IPS DF 19.7 (cell line): ENCODE measurements at regions not wholly inside any gene's neighbourhood (a gene's known extent, or its start where the extent isn't known, plus 50 kb on each side); places are given as distances from the start of the nearest gene placed in this dataset.

ENCODE experiments used
- DNase-seq: peaks from one replicate; pipeline ENCODE4 v3.0.0-alpha.2; 2013; ENCODE audit warnings: low read depth, low spot score

- DNase-seq = no peak
Observed at GRCh38 chr10:130485958-130486895, 350.0 kb downstream of the GLRX3 start.

- no peak for DNase-seq
Observed at GRCh38 chr10:130486906-130487305, 350.7 kb downstream of the GLRX3 start.

GRCh38 chr10:130487566-130487965, 351.4 kb downstream of the GLRX3 start:
- DNase-seq = no peak

DNA sequence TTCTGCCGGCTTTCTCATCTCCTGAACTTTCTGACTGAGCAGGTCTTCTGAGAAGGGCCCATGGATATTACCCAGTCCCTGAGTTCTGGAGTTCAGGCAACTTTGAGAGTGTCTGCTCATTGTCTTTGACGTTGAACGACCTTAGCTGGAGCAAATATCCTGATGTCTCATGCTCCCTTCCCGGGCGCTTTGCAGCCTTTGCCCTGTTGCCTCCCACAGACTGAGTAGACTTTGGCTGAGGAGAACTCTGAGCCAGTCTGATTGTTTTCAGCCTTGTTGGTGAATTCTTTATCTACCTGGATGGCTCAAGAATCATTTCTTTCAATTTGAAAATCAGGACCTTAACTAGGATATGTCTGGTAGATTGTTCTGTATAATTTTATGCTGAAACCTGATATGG, 353.7 kb downstream of the GLRX3 start:
- no peak for DNase-seq

DNA sequence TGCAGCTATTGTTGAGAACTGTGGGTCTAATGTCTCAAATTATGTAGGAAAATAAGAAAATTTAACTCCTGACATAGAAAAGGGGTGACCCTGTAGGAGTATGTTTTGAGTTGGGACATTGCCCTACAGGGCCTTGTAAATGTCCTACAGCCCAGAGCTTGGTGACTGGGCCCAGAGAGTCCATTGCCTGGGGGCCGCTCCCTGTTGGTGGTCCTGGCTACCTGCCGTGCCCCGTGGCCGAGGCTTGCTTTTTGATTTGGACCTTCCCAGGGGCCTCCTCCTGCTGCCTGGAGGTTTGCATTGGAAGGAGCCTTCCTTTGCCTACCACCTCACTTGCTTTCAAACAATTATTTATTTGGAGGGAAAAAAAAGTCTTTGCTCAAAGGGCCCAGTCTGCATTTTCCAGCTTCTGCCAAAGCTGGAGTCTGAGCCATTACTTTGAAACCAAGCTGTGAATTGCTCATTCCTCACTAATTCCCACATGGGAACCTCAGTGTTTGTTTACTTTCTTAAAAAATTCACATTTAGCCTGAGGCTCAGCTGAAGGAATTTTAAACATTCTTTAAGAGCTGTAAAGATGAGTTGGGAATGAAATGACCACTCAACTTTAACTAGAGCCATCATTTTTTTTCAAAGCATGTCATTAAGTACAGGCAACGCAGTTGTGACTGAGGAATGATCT, 355.0 kb downstream of the GLRX3 start:
- DNase-seq = no peak

GRCh38 chr10:130491693-130492050, 355.5 kb downstream of the GLRX3 start:
- no peak for DNase-seq

DNA sequence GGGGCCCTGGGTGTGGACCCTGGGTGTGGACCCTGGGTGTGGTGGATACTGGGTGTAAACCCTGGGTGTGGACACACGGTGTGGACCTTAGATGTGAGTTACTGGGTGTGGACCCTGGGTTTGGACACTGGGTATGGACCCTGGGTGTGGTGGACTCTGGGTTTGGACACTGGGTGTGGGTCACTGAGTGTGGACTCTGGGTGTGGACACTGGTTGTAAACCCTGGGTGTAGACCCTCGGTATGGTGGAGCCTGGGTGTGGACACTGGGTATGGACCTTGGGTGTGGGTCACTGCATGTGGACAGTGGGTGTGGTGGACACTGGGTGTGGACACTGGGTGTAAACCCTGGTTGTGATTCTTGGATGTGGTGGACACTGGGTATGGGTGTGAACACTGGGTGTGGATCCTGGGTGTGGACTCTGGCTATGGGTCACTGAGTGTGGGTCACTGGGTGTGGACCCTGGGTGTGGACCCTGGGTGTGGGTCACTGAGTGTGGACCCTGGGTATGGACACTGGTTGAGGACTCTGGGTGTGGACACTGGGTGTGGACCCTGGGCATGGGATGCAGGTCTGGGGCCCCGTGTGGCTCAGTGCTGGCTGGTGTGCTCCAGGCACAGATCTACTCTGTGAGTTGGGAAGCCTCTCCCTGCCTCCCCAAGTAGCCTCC, 356.2 kb downstream of the GLRX3 start:
- DNase-seq = no peak

DNA sequence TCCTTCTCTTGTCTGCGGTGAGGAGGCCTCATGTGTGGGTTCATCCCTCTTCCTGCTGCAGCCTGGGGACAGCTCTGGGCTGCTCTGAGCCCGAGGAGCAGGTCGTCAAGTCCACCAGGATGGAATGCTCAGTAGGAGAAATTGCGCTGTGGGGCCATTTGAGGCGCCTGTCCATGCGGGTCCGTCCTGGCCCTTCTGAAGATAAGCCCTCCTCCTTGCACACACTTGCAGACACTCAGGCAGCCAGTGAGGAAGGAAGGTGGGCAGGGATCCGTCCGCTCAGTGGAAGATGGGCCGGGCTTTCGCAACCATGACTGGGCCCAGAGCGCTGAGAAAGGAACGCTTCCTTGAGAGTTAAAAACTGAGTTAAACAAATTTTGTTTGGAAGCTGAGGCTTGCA, 356.8 kb downstream of the GLRX3 start:
- no peak for DNase-seq

- no peak for DNase-seq
Observed at GRCh38 chr10:130493446-130494145, 357.4 kb downstream of the GLRX3 start.

- no peak for DNase-seq
Observed at GRCh38 chr10:130495116-130495862, 359.1 kb downstream of the GLRX3 start.

DNA sequence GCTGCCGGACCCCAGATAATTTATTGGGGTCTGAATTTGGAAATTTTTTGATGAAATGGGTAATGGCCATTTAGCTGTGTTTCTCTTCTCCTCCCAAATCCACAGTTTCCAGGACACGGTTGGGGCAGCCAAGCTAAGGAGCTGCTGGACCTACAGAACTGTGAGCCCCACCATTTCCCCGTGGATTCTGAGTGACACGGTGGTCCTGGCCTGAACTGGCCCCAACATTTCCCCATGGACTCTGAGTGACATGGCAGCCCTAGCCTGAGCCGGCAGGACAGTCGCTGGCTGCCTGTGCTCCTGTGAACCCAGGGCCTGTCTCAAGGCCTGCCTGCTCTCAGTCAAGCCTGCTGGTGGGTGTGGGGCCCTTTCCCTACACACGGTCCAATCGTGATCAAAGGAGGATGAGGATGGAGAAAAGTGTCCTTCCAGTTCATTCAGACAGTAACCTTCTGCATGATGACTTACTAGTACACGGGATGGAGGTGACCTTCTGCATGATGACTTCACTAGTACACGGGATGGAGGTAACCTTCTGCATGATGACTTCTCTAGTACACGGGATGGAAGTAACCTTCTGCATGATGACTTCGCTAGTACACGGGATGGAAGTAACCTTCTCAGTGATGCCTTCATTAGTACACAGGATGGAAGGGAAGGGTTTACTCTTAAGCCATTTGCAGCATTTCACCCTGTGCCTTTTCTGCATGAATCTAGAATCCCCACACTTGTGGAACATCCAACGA, 359.9 kb downstream of the GLRX3 start:
- DNase-seq = no peak

DNA sequence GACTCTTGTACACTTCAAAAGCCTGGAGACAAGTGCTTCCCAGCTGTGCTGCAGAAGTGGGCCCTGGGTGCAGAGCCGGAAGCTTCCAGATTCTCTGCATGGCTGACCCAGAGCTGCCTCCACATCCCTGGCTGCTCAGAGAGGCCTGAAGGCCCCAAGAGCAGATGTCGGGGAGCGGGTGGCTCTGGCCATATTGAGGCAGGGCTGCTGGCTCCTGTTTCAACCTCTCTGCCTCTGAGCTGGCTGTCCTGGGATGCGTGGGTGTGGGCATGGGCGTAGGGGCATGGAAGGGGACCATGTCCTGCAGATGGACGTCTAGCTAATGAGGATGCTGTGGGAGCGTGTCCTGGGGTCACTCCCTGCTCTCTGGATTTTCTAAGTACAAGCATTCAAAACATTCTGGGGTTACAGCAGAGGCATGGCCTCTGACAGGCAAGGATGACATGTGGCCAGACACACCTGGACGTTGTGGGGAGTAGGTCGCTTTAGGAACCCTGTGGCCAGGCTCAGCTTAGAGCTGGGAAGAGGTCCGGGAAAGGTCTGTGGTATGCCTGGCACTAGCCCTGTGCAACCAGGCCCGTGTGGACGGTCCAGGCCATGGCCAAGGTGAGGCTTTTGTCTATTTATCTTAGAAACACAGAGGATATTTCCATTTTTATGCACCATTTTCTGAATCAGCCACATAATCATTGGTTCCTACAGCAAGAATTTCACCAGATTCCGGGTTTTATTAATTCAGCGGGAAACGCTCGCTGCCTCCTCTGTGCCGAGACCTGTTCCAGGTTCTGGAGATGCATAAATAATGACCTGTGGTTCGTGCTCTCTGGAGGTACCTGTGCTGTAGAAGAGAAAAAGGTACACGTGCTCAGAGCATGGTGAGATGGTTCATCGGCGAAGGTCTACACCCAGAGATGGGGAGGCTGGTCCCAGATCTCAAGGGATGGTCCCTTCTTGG, 361.1 kb downstream of the GLRX3 start:
- no peak for DNase-seq

GRCh38 chr10:130498042-130498441, 361.9 kb downstream of the GLRX3 start:
- DNase-seq = no peak

DNA sequence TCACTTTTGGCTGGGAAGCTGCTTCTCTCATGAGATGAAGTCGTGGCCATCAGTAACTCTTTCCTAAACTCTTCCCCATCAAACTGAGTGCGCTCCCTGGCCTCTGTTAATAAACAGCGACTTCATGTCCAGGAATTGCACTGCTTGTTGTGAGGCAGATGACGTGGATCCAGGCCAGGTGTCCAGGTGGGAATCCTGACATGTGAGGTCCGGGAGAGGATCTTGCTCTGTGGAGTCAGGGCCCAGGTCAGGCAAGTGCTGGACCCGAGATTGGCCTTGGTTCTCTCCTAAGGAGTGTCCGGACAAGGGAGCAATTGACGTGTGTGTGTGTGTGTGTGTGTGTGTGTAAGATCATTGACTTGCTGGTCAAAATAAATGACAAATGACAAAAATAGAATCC, 362.7 kb downstream of the GLRX3 start:
- no peak for DNase-seq

- no peak for DNase-seq
Observed at GRCh38 chr10:130499541-130499940, 363.4 kb downstream of the GLRX3 start.

DNA sequence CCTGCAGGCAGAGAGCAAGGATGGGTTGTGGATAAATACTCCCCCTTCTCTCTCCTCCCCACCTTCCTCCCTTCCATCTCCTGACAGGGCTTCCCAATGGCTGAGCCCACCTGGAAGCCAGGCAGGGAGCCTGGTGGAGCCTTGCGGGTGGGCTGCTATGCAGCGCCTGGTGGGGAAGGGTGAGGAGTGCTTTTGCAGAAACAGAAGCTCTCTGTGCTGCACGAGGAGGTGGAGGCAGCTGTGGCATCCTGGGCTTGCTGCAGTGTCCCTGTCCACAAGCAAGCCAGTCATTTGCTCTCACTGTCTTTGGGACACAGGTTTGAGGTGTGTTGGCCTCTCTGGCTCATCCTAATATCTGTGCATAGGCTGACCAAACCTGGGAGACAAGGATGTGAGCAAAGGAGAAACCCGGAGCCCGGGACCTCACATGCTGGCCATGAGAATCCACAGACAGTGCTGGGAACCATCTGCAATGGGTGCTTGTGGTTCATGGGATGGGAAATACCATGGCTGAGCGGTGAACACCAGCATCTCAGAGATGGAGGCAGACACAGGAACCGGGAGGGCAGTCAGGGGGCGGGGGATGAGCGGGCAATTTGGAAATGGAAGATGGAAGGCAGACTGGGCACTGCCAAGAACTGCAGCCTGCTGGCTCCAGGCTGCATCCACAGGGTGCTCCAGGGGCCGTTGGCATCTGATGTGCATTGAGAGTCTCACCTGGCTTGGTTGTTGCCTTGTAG, 364.2 kb downstream of the GLRX3 start:
- no peak for DNase-seq

- no peak for DNase-seq
Observed at GRCh38 chr10:130507461-130507860, 371.3 kb downstream of the GLRX3 start.

- no peak for DNase-seq
Observed at GRCh38 chr10:130509881-130510689, 373.9 kb downstream of the GLRX3 start.
